ENCODE measurements at regions not wholly inside any gene's neighbourhood (a gene's known extent, or its start where the extent isn't known, plus 50 kb on each side); places are given as distances from the start of the nearest gene placed in this dataset.

DNA sequence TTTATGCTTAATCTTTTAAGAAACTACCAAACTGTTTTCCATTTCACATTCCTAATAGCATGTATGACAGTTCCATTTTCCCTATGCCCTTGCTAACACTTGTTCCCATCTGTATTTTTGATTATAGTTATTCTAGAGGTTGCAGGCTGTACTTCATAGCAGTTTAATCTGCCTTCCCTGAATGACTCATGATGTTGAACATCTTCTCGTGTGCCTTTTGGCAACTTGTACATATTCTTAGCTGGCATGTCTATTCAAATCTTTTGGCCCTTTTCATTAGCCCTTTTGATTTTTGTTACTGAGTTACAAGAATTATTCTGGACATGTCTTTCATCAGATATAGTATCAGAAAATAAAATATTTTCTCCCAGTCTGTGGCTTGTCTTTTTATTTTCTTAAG is 320.3 kb downstream of the DIRAS2 start:
- TF ChIP-seq TAF1 (IDR thresholded peaks at IDR 0.05; ENCODE audit: low read depth) (no peak), CEBPB (IDR thresholded peaks at IDR 0.05) (no peak), NFIC (IDR thresholded peaks at IDR 0.05) (no peak), YY1 (IDR thresholded peaks at IDR 0.05; ENCODE audit: low read depth) (no peak)
